K562 (cell line): ENCODE measurements at regions not wholly inside any gene's neighbourhood (a gene's known extent, or its start where the extent isn't known, plus 50 kb on each side); places are given as distances from the start of the nearest gene placed in this dataset.

Experiments
- BHLHE40 ChIP-seq: IDR thresholded peaks from 2 replicates; pipeline ENCODE4 v1.6.1; 2011; ENCODE audit warnings: low read length, improper control_type of control experiment
- CTCF ChIP-seq, 3 experiments: IDR thresholded peaks in 2 of 3; conservative IDR thresholded peaks in 1 of 3; 2 replicates each; pipeline ENCODE4 v1.5.1; 2011 to 2012; ENCODE audit warnings: low read length in 3 of 3, mild to moderate bottlenecking in 3 of 3, control low read depth in 2 of 3, improper control_type of control experiment in 1 of 3, inconsistent platforms in 1 of 3, low read depth in 1 of 3, mixed read lengths in 1 of 3, moderate library complexity in 1 of 3; ENCODE audit not compliant: insufficient read depth in 2 of 3
- ELF1 ChIP-seq: fragments of 200-800 bp; sonication (Bioruptor generic); IDR thresholded peaks from 2 replicates; pipeline ENCODE4 v1.6.1; 2016; ENCODE audit warnings: missing genetic modification characterization, missing compliant biosample characterization
- ELK1 ChIP-seq: sonication (generic); formaldehyde crosslinking; IDR thresholded peaks from 2 replicates; pipeline ENCODE4 v1.8.1; 2022; ENCODE audit warnings: missing genetic modification reagents
- RB1 ChIP-seq: fragments of 450-650 bp; IDR thresholded peaks from 2 replicates; pipeline ENCODE4 v1.6.1; 2017; ENCODE audit warnings: low read depth, mild to moderate bottlenecking
- SAFB2 ChIP-seq: fragments of 200-400 bp; formaldehyde crosslinking; IDR thresholded peaks from 2 replicates; pipeline ENCODE4 v1.6.1; 2018; ENCODE audit warnings: borderline replicate concordance, low read length, low read depth, moderate library complexity; ENCODE audit not compliant: severe bottlenecking
- SMARCA5 ChIP-seq: fragments of 450-650 bp; IDR thresholded peaks from 2 replicates; pipeline ENCODE4 v1.6.1; 2016
- SNAPC5 ChIP-seq: fragments of 250-450 bp; sonication (Bioruptor Pico); IDR thresholded peaks from 2 replicates; pipeline ENCODE4 v1.8.0; 2021; ENCODE audit warnings: moderate library complexity, mild to moderate bottlenecking, inconsistent platforms
- U2AF1 ChIP-seq: fragments of 200-400 bp; formaldehyde crosslinking; optimal IDR thresholded peaks from 2 replicates; pipeline ENCODE3; 2017; ENCODE audit warnings: mild to moderate bottlenecking, low read depth, low read length, moderate library complexity
- YY1 ChIP-seq, 3 experiments: IDR thresholded peaks; 2 replicates each; pipeline ENCODE4 v1.6.1; 2011; ENCODE audit warnings: low read length in 2 of 3, mild to moderate bottlenecking in 2 of 3, moderate library complexity in 2 of 3, borderline replicate concordance in 1 of 3, control low read depth in 1 of 3, low read depth in 1 of 3; ENCODE audit not compliant: insufficient read depth in 3 of 3, insufficient replicate concordance in 2 of 3, control insufficient read depth in 1 of 3, insufficient read length in 1 of 3; ENCODE audit errors: extremely low read depth in 1 of 3
- ZBTB17 ChIP-seq: fragments of 450-650 bp; formaldehyde crosslinking; IDR thresholded peaks from 2 replicates; pipeline ENCODE4 v1.4.0; 2020; ENCODE audit warnings: mild to moderate bottlenecking
- ZBTB33 ChIP-seq: sonication (generic); formaldehyde crosslinking; IDR thresholded peaks from 2 replicates; pipeline ENCODE4 v1.8.1; 2023; ENCODE audit warnings: mild to moderate bottlenecking, missing genetic modification reagents
- ZBTB49 ChIP-seq: sonication (generic); formaldehyde crosslinking; IDR thresholded peaks from 2 replicates; pipeline ENCODE4 v1.8.0; 2022; ENCODE audit warnings: missing genetic modification reagents, mild to moderate bottlenecking, borderline replicate concordance
- ZC3H11A ChIP-seq: IDR thresholded peaks from 2 replicates; pipeline ENCODE4 v1.6.1; 2012; ENCODE audit warnings: low read depth, low read length, improper control_type of control experiment
- ZNF184 ChIP-seq: sonication (generic); formaldehyde crosslinking; IDR thresholded peaks from 2 replicates; pipeline ENCODE4 v1.5.0; 2020; ENCODE audit warnings: missing genetic modification reagents
- ZNF197 ChIP-seq: fragments of 200-800 bp; sonication (Bioruptor generic); IDR thresholded peaks from 2 replicates; pipeline ENCODE4 v1.6.1; 2016; ENCODE audit warnings: low read depth, missing genetic modification characterization, missing compliant biosample characterization
- ZNF436 ChIP-seq: fragments of 250-450, 450-650 bp; sonication (Bioruptor Pico); formaldehyde crosslinking; IDR thresholded peaks from 2 replicates; pipeline ENCODE4 v1.7.0; 2020; ENCODE audit warnings: mild to moderate bottlenecking
- TF ChIP-seq, protein P1 (sequence below): sonication (generic); formaldehyde crosslinking; IDR thresholded peaks from 2 replicates; pipeline ENCODE4 v1.4.0; 2020; ENCODE audit warnings: mild to moderate bottlenecking, missing genetic modification reagents

GRCh38 chr5:5699062-5699461 lies 276.6 kb downstream of the ICE1 start (continued):
- TF ChIP-seq, protein P1, sequence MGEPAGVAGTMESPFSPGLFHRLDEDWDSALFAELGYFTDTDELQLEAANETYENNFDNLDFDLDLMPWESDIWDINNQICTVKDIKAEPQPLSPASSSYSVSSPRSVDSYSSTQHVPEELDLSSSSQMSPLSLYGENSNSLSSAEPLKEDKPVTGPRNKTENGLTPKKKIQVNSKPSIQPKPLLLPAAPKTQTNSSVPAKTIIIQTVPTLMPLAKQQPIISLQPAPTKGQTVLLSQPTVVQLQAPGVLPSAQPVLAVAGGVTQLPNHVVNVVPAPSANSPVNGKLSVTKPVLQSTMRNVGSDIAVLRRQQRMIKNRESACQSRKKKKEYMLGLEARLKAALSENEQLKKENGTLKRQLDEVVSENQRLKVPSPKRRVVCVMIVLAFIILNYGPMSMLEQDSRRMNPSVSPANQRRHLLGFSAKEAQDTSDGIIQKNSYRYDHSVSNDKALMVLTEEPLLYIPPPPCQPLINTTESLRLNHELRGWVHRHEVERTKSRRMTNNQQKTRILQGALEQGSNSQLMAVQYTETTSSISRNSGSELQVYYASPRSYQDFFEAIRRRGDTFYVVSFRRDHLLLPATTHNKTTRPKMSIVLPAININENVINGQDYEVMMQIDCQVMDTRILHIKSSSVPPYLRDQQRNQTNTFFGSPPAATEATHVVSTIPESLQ (CRISPR knock-in tag) = no peak
- TF ChIP-seq SAFB2 (no peak), BHLHE40 (no peak), ZC3H11A (no peak), SNAPC5 (CRISPR knock-in tag) (no peak), ZNF184 (no peak), ZBTB17 (no peak), ZBTB33 (CRISPR knock-in tag) (no peak), RB1 (0 out of 2 replicates have a peak, but pooled peaks have one; percentile 25), CTCF (IDR thresholded peaks at IDR 0.05 in 2 of 3, conservative IDR thresholded peaks at IDR 0.05 in 1 of 3; ENCODE audit: insufficient read depth in 2 of 3, low read depth in 1 of 3, low read length in 3 of 3) (peak; percentile 70 to 84 (median 74)), YY1 (IDR thresholded peaks at IDR 0.05; ENCODE audit: borderline replicate concordance in 1 of 3, control insufficient read depth in 1 of 3, extremely low read depth in 1 of 3, insufficient read depth in 3 of 3, insufficient read length in 1 of 3, insufficient replicate concordance in 2 of 3, low read depth in 1 of 3, low read length in 2 of 3) (peak in 1 of 3 experiments; percentile 52), ZBTB49 (no peak), ELF1 (tag) (no peak), ZNF197 (CRISPR knock-in tag) (no peak), ELK1 (CRISPR knock-in tag) (no peak), SMARCA5 (no peak), ZNF436 (no peak), U2AF1 (no peak)
